Vagina (tissue), 2 donors: ENCODE measurements at regions not wholly inside any gene's neighbourhood (a gene's known extent, or its start where the extent isn't known, plus 50 kb on each side); places are given as distances from the start of the nearest gene placed in this dataset.

ENCODE experiments used
- CTCF ChIP-seq, 3 experiments: fragments of 450-650 bp in 2 of 3; fragments of 200-600 bp in 1 of 3; sonication (generic) in 1 of 3; IDR thresholded peaks; one replicate each; pipeline ENCODE4 v1.5.1; 2017 to 2019; ENCODE audit warnings: antibody characterized with exemption in 3 of 3, mild to moderate bottlenecking in 2 of 3, moderate library complexity in 2 of 3
- POLR2AphosphoS5 ChIP-seq, 2 donors: sonication (generic); formaldehyde crosslinking; IDR thresholded peaks; one replicate each; pipeline ENCODE4 v1.9.0; 2017; ENCODE audit warnings: antibody characterized with exemption in 2 of 2, mild to moderate bottlenecking in 2 of 2, low read depth in 1 of 2; ENCODE audit not compliant: insufficient read depth in 1 of 2

DNA sequence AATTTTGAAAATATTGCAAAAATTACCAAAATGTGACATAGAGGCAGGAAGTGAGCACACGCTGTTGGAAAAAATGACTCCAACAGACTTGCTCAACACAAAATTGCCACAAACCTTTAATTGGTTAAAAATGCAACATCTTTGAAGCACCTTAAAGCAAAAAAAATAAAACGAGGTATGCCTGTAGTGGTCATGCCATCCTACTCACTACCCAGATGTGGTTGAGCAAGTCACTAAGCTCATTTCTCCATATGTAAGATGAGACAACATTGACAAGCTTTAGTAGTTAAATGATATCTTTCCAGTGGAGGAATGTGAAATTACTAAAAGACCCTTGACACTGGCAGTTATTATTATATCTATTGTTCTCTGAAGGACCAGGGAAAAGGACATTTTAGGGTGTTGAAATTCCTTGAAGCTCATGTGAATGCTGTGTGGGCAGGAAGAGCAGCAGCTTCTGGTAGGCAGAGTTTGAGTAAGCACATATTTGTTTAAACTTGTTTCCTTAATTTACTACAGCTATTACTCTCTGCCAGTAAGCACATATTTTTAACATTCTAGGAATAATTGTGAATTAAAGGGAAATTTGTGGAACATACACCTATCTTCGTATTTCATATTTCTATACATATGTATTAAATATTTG is 131.6 kb upstream of the P2RY1 start:
- TF ChIP-seq CTCF (IDR thresholded peaks at IDR 0.05) (no peak), POLR2AphosphoS5 (IDR thresholded peaks at IDR 0.05; ENCODE audit: insufficient read depth in 1 of 2, low read depth in 1 of 2) (no peak)
